ENCODE measurements at regions not wholly inside any gene's neighbourhood (a gene's known extent, or its start where the extent isn't known, plus 50 kb on each side); places are given as distances from the start of the nearest gene placed in this dataset.

GRCh38 chr1:212557739-212558692 is 50.5 kb upstream of the ATF3 start:
- DNase-seq (ENCODE audit: low read depth, low spot score), result no peak

GRCh38 chr1:212558693-212559480 is 49.7 kb upstream of the ATF3 start:
- peak; percentile 75 for DNase-seq (ENCODE audit: low read depth, low spot score)

Measured in activated naive CD8-positive, alpha-beta T cell treated with anti-CD3 and anti-CD28 coated beads, Interleukin-2, amount 50 U/mL, for 16 hours (primary cell).